Activated CD4-positive, alpha-beta T cell treated with anti-CD3 and anti-CD28 coated beads, Interleukin-2, amount 50 U/mL, for 4 hours (primary cell): ENCODE measurements at regions not wholly inside any gene's neighbourhood (a gene's known extent, or its start where the extent isn't known, plus 50 kb on each side); places are given as distances from the start of the nearest gene placed in this dataset.
"Not testable (repeated sequence)": the region's sequence is repeated elsewhere in the genome, so short reads cannot be mapped to it uniquely, and the experiment has no call there.

Source experiments
- DNase-seq, 2 experiments: peaks; one replicate each; pipeline ENCODE4 v3.0.0-alpha.2; 2020

GRCh38 chr6:103870970-103871369, 988.7 kb downstream of the HACE1 start:
- DNase-seq = no peak

- no peak for DNase-seq
Observed at GRCh38 chr6:103862297-103862696, 997.4 kb downstream of the HACE1 start.

GRCh38 chr6:103858003-103858402, 1001.7 kb downstream of the HACE1 start:
- no peak for DNase-seq

- DNase-seq = no peak
Observed at GRCh38 chr6:103855750-103856149, 1004.0 kb downstream of the HACE1 start.

GRCh38 chr6:103854059-103854458, 1005.7 kb downstream of the HACE1 start:
- DNase-seq = no peak

GRCh38 chr6:103838457-103838856, 1021.3 kb downstream of the HACE1 start:
- no peak for DNase-seq

GRCh38 chr6:103826209-103826608, 1033.5 kb downstream of the HACE1 start:
- no peak for DNase-seq

- no peak for DNase-seq
Observed at GRCh38 chr6:103820148-103820547, 1039.6 kb downstream of the HACE1 start.

- DNase-seq = no peak
Observed at GRCh38 chr6:103819509-103819908, 1040.2 kb downstream of the HACE1 start.

- DNase-seq = no peak
Observed at GRCh38 chr6:103812970-103813369, 1046.7 kb downstream of the HACE1 start.

- not testable (repeated sequence) for DNase-seq
Observed at GRCh38 chr6:103801901-103802479, 1057.7 kb downstream of the HACE1 start.

- DNase-seq = no peak
Observed at GRCh38 chr6:103799971-103800670, 1059.6 kb downstream of the HACE1 start.

GRCh38 chr6:103798166-103798565, 1061.6 kb downstream of the HACE1 start:
- no peak for DNase-seq

GRCh38 chr6:103797738-103798137, 1062.0 kb downstream of the HACE1 start:
- no peak for DNase-seq

- no peak for DNase-seq
Observed at GRCh38 chr6:103791458-103791857, 1068.3 kb downstream of the HACE1 start.

- no peak for DNase-seq
Observed at GRCh38 chr6:103784117-103784516, 1075.6 kb downstream of the HACE1 start.

- DNase-seq = no peak
Observed at GRCh38 chr6:103783329-103783728, 1076.4 kb downstream of the HACE1 start.

- no peak for DNase-seq
Observed at GRCh38 chr6:103769431-103769830, 1090.3 kb downstream of the HACE1 start.

GRCh38 chr6:103750603-103751002, 1109.1 kb downstream of the HACE1 start:
- DNase-seq = no peak

- DNase-seq = no peak
Observed at GRCh38 chr6:103734016-103734415, 1125.7 kb downstream of the HACE1 start.

GRCh38 chr6:103729658-103730057, 1130.1 kb downstream of the HACE1 start:
- DNase-seq = no peak

- DNase-seq = no peak
Observed at GRCh38 chr6:103723438-103724322, 1136.0 kb downstream of the HACE1 start.

GRCh38 chr6:103722683-103723082, 1137.0 kb downstream of the HACE1 start:
- DNase-seq = no peak

GRCh38 chr6:103721923-103722322, 1137.8 kb downstream of the HACE1 start:
- no peak for DNase-seq
